ENCODE measurements at regions not wholly inside any gene's neighbourhood (a gene's known extent, or its start where the extent isn't known, plus 50 kb on each side); places are given as distances from the start of the nearest gene placed in this dataset.

DNA sequence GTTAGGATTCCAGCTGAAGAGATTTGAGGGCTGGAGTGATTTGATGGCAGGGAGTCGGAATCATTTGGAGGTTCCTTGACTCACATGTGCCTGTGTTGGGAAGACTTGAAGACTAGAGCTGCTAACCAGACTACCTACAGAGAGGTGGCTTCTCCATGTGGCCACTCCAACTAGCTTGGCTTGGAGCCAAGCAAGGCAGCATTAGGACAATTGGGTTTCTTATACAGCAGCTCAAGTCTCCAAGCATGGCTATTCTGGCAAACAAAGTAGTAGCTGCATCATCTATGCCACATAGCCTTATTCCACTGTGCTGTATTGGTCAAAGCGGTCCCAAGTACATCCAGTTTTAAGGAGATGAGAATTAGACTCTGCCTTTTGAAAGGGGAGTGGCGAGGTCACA, 171.7 kb upstream of the SLC4A4 start:
- no peak overlapping the region for H3K4me2 ChIP-seq (ENCODE audit: insufficient read depth in 1 of 2, low read depth in 2 of 2, low read length in 2 of 2)
- no peak overlapping the region for H2BK15ac ChIP-seq (ENCODE audit: low read length)
- no peak overlapping the region for H3K4ac ChIP-seq (replicated peaks; ENCODE audit: insufficient read length, low read depth, low read length)
- H3K79me2 ChIP-seq (ENCODE audit: control insufficient read depth in 1 of 2, insufficient read depth in 2 of 2, low read length in 2 of 2), result no peaks in the 10 kb centered on the region
- H4K5ac ChIP-seq (ENCODE audit: insufficient read length, low read depth, low read length), result no peak overlapping the region
- no peak overlapping the region for H4K8ac ChIP-seq (ENCODE audit: extremely low read depth, insufficient read depth, low read length)
- H2AK5ac ChIP-seq (ENCODE audit: low read depth, low read length), result no peak overlapping the region
- POLR2A ChIA-PET (ENCODE audit: partially characterized antibody), result no interaction called here
- no peak overlapping the region for H3K23ac ChIP-seq (ENCODE audit: insufficient read length)
- H3K27ac ChIP-seq (ENCODE audit: low read depth, low read length), result no peak overlapping the region
- H2BK12ac ChIP-seq (ENCODE audit: low read depth, low read length), result no peak overlapping the region
- no peak overlapping the region for H2AFZ ChIP-seq (ENCODE audit: low read length)
- DNase-seq (ENCODE audit: low read depth in 1 of 2, low spot score in 2 of 2), result no peak
- H3K9me3 ChIP-seq (ENCODE audit: insufficient read depth in 2 of 2, low read depth in 1 of 2, low read length in 1 of 2), result no peaks in the 10 kb centered on the region
- H2BK20ac ChIP-seq (ENCODE audit: low read length), result no peak overlapping the region
- H3K27me3 ChIP-seq (replicated peaks in 1 of 4; ENCODE audit: control insufficient read depth in 3 of 4, extremely low read depth in 1 of 4, insufficient read depth in 3 of 4, low read length in 3 of 4), result no peaks in the 10 kb centered on the region
- H3K23me2 ChIP-seq (ENCODE audit: low read depth, low read length), result no peaks in the 10 kb centered on the region
- H4K91ac ChIP-seq (replicated peaks; ENCODE audit: insufficient read length, low read length), result no peak overlapping the region
- H3K36me3 ChIP-seq (ENCODE audit: control insufficient read depth in 2 of 4, insufficient read depth in 4 of 4, low read length in 3 of 4), result no peaks in the 10 kb centered on the region
- H3K79me1 ChIP-seq (ENCODE audit: low read depth, low read length), result no peaks in the 10 kb centered on the region
- no peak overlapping the region for H3K56ac ChIP-seq (replicated peaks; ENCODE audit: insufficient read length, low read depth, low read length)
- CTCF ChIA-PET (ENCODE audit: partially characterized antibody), result interaction anchor here (1.5 kb wide), 1 partner anchor 16 kb away, joined by 4 read pairs; no protein-coding TSS in a partner anchor
- no peak overlapping the region for H3K18ac ChIP-seq (ENCODE audit: extremely low read depth, low read length)
- H2BK120ac ChIP-seq (replicated peaks; ENCODE audit: low read depth, low read length), result no peak overlapping the region
- H3K9ac ChIP-seq (replicated peaks in 1 of 4; ENCODE audit: extremely low read depth in 1 of 4, low read depth in 3 of 4, low read length in 3 of 4), result no peak overlapping the region
- H3K4me3 ChIP-seq (ENCODE audit: extremely low read depth in 1 of 4, insufficient read depth in 2 of 4, low read depth in 3 of 4, low read length in 4 of 4), result no peak overlapping the region
- 92% methylated on average over 3 of the region's 3 CpGs; no CpG with 5 or more reads in 1 of the 2 experiments for WGBS, 2 experiments (ENCODE audit: extremely low coverage in 1 of 2, insufficient coverage in 1 of 2, insufficient read length in 1 of 2, insufficient replicate concordance in 2 of 2, low coverage in 1 of 2, low lambda C conversion rate in 2 of 2, missing lambda C conversion rate in 1 of 2)
- no peak overlapping the region for H3K14ac ChIP-seq (ENCODE audit: insufficient read length)
- FAIRE-seq, result no peak
- no peaks in the 10 kb centered on the region for H4K20me1 ChIP-seq (replicated peaks in 1 of 2; ENCODE audit: control insufficient read depth in 1 of 2, insufficient read depth in 2 of 2, low read length in 2 of 2)
- no peaks in the 10 kb centered on the region for H3K4me1 ChIP-seq (replicated peaks in 1 of 4; ENCODE audit: control insufficient read depth in 3 of 4, insufficient read depth in 4 of 4, low read length in 3 of 4)
- H2BK5ac ChIP-seq (ENCODE audit: low read depth, low read length), result no peak overlapping the region
- TF ChIP-seq BACH1 (IDR thresholded peaks at IDR 0.05; ENCODE audit: low read length) (no peak), GABPA (IDR thresholded peaks at IDR 0.05; ENCODE audit: borderline replicate concordance, insufficient read depth, low read length) (no peak)
